CD4-positive, alpha-beta T cell treated with Interleukin-6 at 100 ng/mL for 8 hours (primary cell): ENCODE measurements at regions not wholly inside any gene's neighbourhood (a gene's known extent, or its start where the extent isn't known, plus 50 kb on each side); places are given as distances from the start of the nearest gene placed in this dataset.
"Not testable (repeated sequence)": the region's sequence is repeated elsewhere in the genome, so short reads cannot be mapped to it uniquely, and the experiment has no call there.

ENCODE experiments used
- DNase-seq: peaks from one replicate; pipeline ENCODE4 v3.0.0-alpha.2; 2020; ENCODE audit warnings: mixed read lengths, low spot score

- DNase-seq = not testable (repeated sequence)
Measured at GRCh38 chr9:39665020-39665419, 309.6 kb downstream of the SPATA31A1 start.

DNA sequence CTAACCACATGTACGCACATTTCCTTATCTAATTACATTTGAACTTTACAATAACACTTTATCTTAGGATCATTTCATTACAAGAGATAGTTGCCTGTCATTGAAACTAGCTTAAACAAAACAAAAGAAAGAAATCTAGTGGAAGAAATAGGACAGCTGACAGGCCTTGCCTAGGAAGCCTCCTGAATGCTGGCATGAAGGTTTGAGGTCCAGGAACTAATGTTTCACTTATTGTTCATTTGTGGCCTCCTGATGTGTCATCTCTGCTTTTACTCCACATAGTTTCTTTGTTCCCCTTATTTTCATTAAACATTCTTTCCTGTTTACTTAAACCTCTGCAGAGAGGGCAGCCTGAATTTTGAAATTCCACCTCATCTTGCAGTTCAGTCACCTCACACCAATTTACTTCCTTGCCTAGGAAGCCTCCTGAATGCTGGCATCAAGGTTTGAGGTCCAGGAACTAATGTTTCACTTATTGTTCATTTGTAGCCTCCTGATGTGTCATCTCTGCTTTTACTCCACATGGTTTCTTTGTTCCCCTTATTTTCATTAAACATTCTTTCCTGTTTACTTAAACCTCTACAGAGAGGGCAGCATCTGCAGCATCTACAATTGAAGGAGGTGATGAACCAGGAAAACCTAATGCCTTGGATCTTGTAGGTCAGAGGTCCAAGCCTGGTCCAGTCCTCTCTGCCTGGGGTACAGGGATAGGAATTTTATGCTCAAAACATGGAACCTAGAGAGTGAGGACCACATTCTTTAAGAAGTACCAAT lies 319.2 kb downstream of the SPATA31A1 start:
- not testable (repeated sequence) for DNase-seq

GRCh38 chr9:39675211-39675553 lies 319.7 kb downstream of the SPATA31A1 start:
- DNase-seq = not testable (repeated sequence)

DNA sequence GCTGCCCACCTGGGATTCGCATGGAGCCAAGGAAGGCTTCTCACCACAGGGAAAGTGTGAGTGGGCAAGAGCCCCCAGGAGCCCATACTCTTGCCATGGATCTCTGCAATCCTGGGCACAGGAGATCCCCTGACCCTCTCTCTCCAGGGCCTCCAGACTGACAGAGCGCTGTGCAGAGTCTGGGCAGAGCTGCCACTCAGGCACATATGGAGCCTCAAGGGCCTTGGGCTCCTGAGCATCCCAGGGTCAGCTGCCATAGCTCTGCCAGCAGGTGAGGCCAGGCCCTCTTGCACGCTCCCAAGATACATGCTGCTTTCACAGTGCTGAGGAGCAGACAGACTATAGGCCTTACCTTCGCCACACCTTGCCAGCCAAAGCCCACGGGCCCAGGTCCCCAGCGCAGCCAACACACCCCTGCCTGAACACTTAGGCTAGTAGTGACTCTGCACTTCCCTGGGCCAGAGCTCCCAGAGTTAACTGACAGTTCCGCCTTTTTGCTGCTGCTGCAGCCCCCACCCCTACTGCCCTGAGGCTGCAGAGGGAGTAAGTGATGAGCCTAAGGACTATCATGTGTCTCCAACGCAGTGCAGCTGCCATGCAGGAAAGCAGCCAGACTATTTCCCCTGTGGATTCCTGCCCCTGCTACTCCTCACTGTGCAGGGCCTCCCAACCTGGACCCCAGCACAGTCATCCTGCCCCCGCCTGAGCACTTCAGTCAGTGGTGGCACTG lies 323.2 kb downstream of the SPATA31A1 start:
- DNase-seq = not testable (repeated sequence)

GRCh38 chr9:39680694-39681401 lies 325.4 kb downstream of the SPATA31A1 start:
- DNase-seq = not testable (repeated sequence)

DNA sequence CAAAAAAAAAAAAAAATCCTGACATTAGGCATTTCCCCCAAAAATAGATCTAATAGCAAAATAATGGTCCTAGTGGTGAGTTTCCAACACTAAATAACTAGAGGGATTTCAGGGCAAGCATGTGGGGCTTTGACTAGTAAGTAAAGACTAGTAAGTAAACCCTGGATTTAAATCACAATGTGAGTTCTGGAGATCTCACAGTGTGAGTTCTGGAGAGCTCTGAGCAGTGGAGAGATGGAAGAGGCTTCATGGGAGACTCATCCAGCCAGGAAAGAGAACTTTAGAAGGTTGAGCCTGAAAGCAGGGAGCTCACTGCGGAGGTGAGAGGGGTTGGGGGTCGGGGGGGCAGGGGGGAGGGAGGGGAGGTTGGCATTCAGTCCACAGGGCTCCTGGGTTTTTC lies 373.4 kb downstream of the SPATA31A1 start:
- DNase-seq = not testable (repeated sequence)

GRCh38 chr9:39744898-39745297 lies 389.4 kb downstream of the SPATA31A1 start:
- DNase-seq = not testable (repeated sequence)

DNA sequence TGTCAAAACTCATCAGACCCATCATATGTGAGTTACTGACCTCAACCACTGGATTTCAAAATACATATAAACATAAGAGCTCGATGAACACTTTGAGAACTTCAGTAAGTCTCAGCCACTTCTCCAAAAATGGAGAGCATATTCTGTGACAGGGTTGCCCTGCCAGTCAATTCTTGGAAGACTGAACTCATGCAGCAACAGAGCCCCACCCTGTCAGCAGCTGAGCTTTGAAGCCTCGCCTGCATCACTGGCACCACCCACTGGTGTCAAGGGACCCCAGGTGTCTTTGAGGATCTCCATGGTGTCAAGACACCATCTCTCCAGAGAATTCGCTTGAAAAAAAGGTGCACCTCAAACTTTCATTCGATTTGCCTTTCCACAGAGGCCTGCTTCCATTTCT lies 420.1 kb downstream of the SPATA31A1 start:
- not testable (repeated sequence) for DNase-seq

DNA sequence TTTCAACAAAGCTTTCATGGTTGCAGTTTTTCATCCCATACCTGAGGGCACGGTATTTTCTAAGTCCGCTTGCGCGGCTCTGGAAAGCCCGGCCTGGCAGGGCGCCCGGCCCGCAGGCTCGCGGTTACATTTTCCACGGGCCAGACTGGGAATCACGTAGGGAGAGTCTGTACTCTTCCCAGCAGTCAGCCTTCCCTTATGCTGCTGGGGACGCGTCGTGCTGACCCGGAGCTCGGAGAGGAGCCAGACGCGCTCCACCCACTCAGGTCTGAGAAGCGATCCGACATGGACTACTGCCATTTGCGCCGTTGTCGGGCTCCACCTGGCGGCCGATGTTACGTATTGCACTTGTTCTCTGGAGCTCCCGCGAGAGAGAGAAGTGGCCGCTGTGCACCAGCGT lies 435.9 kb downstream of the SPATA31A1 start:
- DNase-seq = not testable (repeated sequence)

DNA sequence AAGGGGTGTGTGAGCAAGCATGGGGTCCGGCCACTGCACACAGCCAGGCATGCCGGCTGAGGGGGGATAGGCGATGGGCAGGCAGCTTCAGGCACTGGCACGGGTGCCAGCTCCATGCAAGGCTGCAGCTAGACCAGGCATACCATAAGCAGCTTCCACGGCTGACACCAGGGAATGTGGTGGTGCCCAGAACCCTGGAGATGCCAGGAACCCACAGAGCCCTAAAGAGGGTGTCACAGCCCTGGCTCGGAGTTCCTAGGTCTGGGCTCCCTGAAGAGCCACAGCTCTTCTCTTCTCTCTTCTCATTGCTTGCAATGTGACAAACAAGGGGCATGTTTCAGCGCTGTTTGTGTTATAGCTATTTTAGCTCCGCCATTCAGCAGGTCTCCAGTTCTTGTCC lies 442.5 kb downstream of the SPATA31A1 start:
- not testable (repeated sequence) for DNase-seq

- not testable (repeated sequence) for DNase-seq
Measured at GRCh38 chr9:39799252-39799651, 443.8 kb downstream of the SPATA31A1 start.

GRCh38 chr9:39802561-39802960 lies 447.1 kb downstream of the SPATA31A1 start:
- DNase-seq = not testable (repeated sequence)

- DNase-seq = peak; percentile 1
Measured at GRCh38 chr9:39809401-39810226, 454.1 kb downstream of the SPATA31A1 start.

DNA sequence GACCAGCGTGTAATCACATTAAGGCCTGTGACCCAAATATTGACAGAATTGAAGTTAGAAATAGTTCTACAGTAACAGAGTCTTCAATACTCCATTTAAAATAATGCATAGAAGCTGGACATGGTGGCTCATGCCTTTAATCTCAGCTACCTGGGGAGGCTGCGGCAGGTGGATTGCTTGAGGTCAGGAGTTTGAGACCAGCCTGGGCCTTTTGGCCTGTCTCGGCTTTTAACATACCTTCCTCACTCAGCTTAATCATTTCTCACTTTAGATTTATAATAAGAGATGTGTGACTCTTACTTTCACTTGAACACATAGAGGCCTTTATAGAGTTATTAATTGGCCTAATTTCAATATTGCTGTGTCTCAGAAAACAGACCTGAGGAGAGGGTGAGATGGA lies 454.9 kb downstream of the SPATA31A1 start:
- DNase-seq = not testable (repeated sequence)

DNA sequence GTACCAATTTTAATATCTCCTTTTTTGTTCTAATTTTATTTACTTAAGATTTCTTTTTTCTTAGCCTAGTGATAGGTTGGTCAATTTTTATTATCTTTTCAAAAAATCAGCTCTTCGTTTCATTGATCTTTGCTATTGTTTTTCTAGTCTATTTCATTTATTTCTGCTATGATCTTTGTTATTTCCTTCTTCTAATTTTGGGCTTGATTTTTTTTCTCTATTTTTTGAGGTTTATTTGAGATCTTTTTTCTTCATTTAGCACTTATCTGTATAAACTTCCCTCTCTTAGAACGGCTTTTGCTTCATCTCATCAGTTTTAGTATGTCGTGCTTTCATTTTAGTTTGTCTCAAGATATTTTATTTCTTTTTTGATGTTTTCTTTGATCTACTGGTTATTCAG lies 456.1 kb downstream of the SPATA31A1 start:
- DNase-seq = not testable (repeated sequence)

DNA sequence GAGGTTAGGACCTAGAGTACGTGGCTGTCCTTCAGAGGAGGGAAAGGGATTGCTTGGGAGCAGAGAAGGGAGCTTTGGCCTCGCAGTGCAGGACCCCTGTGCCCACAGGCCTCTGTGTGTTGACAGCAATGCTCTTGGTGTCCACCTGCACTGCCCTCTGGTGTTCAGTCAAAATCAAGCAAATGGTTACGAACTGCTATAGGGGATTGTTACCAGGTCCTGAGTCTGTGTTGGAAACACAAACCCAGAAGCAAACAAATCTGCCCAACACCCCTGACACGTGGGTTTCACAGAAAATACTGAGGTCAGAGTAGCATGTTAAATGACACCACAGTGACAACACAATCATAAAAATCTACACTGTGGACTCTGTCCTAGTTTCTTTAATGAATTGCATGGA lies 473.0 kb downstream of the SPATA31A1 start:
- DNase-seq = not testable (repeated sequence)
